Hematopoietic multipotent progenitor cell treated with erythropoietin and hydrocortisone succinate and interleukin-3 and kit ligand, for 6 days (in vitro differentiated cells): ENCODE measurements at regions not wholly inside any gene's neighbourhood (a gene's known extent, or its start where the extent isn't known, plus 50 kb on each side); places are given as distances from the start of the nearest gene placed in this dataset.
A peak's percentile ranks its signal among the peaks of the same experiment; 100 is the strongest.
"Not testable (repeated sequence)": the region's sequence is repeated elsewhere in the genome, so short reads cannot be mapped to it uniquely, and the experiment has no call there.

ENCODE experiments used
- DNase-seq: peaks from one replicate; pipeline ENCODE4 v3.0.0-alpha.2; 2015

DNA sequence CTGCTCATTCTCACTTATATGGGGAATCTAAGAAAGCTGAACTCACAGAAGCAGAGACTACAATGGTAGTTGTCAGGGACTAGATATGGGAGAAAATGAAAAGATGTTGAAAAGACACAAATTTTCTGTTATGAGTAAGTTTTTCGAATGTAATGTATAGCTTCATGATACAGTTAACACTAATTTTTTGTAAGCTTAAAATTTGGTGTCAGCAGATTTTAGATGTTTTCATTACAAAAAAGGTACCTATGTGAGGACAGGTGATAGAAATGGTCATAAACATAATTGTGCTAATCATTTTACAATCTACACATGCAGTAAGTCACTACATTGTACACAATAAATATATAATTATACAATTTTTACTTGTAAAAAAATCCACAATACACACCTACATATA lies 286.6 kb downstream of the ZNF33B start:
- no peak for DNase-seq

DNA sequence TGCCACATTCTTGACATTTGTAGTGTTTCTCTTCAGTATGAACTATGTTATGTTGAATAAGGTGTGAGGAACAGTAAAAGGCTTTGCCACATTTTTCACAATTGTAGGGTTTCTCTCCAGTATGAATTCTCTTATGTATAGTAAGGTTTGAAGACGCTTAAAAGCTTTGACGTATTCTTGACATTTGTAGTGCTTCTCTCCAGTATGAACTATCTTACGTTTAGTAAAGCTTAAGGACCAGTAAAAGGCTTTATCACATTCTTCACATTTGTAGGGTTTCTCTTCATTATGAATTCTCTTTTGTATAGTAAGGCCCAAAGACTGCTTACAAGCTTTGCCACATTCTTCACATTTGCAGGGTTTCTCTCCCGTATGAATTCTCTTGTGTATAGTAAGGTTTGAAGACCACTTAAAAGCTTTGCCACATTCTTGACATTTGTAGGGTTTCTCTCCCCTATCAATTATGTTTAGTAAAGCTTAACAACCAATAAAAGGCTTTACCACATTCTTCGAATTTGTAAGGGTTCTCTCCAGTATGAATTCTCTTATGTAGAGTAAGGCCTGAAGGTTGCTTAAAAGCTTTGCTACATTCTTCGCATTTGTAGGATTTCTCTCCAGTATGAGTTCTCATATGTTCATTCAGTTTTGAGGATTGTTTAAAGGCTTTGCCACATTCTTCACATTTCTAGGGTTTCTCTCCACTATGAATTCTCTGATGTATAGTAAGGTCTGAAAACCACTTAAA lies 301.6 kb downstream of the ZNF33B start:
- DNase-seq: not testable (repeated sequence)

DNA sequence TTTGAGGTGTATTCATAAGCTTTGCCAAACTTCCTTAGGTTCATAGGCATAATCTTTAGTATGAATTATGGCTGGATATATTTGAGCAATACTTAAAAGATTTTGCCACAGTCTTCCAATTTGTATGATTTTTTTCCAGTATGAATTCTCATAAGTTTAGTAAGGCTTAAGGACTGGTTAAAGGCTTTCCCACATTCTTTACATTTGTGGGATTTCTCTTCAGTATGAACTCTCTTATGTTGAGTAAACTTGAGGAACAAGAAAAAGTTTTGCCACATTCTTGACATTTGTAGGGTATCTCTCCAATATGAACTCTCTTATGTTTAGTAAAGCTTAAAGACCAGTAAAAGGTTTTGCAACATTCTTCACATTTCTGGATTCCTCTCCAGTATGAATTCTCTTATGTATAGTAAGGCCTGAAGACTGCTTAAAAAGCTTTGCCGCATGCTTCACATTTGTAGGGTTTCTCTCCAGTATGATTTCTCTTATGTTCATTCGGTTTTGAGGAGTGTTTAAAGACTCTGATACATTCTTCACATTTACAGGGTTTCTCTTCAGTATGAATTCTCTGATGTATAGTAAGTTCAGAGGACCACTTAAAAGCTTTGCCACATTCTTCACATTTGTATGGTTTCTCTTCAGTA lies 302.6 kb downstream of the ZNF33B start:
- not testable (repeated sequence) for DNase-seq

DNA sequence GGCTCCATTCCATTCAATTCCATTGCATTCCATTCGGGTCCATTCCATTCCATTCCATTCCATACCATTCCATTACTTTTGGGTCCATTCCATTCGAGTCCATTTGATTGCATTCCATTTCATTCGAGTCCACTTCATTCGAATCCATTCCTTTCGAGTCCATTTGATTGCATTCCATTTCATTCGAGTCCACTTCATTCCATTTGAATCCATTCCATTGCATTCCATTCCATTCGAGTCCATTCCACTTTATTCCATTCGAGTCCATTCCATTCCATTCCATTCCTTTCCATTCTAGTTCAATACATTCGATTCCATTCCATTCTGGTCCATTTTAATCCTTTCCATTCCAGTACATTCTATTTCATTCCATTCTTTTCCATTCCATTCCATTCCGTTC lies 334.0 kb downstream of the ZNF33B start:
- DNase-seq: no peak

DNA sequence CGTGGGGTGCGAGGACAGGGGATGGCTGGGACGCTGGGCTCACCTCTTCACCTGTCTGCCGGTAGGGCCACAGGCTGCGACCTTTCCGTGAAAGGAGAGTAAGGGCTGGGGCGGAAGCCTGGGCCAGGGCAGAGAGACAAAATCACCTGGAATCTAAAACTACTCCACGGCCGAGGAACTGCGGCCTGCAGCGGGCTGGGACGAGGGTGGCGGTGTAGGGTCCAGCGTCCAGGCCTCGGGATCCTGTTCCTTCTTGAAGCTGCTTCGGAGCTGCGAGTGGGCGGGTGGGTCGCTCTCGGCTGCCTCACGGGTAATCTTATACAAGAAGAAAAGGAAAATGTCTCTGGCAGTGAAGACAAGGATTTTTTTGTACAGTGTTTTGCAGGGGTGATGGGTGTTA lies 356.5 kb downstream of the ZNF33B start:
- not testable (repeated sequence) for DNase-seq

DNA sequence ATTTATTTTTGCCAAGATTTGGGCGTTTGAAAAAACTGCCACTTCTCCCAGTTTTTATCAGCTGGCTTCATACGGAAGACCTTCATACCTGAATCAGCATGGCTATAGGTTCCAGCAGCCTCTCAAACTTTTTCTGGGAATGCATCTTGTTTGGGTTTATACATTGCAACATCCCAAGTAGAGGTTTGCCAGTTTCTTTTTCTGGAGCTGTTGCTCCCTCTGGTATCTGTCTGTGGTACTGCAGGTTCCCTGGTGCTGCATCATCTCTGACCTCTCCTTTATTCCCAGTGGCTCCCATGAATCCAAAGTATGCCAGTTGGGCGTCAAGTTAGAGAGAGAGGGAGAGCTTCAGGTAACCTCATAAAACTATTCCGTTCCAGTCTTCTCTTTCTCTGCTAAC lies 368.6 kb downstream of the ZNF33B start:
- not testable (repeated sequence) for DNase-seq

DNA sequence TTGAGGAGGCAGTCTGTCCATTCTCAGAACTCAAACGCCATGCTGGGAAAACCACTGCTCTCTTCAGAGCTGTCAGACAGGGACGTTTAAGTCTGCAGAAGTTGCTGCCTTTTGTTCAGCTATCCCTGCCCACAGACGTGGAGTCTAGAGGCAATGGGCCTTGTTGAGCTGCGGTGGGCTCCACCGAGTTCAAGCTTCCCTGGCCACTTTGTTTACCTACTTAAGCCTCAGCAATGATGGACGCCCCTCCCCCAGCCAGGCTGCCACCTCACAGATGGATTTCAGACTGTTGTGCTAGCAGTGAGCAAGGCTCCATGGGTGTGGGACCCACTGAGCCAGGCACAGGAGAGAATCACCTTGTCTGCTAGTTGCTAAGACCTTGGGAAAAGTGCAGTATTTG lies 375.1 kb downstream of the ZNF33B start:
- not testable (repeated sequence) for DNase-seq

DNA sequence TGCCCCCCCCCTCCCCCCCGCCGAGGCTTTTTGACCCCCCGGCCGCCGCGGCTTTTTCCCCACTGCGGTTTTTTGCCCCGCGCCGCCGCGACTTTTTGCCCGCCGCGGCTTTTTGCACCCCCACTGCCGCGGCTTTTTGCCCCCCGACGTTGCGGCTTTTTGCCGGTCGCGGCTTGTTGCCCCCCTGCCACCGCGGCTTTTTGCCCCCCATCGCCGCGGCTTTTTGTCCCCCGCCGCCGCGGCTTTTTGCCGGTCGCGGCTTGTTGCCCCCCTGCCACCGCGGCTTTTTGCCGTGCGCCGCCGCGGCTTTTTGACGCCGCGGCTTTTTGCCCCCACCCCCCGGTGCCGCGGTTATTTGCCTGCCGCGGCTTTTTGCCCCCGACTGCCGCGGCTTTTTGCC lies 395.4 kb downstream of the ZNF33B start:
- not testable (repeated sequence) for DNase-seq

DNA sequence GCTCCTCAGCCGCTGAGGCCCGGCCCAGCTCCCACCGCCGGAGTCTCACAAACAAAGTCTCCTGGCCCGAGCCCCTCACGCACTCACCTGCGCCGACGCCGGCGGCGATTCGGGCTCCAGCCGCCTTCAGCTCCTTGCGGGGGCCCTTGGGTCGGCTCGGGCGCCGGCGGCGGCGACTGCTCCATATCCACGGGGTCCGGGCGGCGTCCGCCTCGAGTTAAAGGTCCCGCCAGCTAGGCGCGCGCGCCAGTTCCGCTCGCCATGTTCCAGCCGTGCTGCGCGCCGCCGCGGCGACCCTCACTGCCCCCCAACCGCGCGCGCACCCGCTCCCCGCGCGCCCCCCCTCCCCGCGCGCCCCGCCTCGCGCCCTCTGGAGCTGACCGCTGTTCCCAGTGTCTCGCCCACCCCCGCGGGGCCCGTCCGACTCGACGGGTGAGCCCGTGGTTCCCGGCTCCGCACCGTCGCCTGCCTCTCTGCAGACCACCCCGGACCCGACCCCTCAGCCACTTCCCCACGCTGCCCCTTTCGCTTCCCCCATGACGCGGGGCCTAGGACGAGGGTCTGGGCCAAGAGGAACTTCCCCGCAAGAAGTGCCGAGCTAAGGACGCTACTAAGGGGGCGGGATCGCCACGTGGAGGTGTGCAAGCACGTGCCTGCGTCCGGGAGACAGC lies 396.1 kb downstream of the ZNF33B start:
- DNase-seq: peak; percentile 0

DNA sequence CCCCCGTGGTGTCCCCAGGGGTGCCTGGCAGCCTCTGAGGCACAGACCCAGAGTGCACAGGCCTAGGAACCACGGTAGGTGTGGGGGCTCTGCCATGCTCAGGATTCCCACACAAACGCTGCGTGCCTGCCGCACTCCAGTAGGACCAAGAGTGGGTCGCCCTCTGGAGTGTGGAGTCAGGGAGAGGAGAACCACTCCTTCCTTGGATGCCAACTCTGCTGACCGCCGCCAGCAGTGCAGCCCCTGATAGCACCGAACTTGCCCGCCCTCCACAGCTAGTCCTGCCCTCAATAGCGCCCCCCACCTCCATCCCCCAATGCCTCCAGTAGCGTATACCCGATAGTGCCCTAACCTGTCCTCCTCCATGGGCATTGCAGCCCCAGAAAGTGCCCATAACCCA lies 402.0 kb downstream of the ZNF33B start:
- DNase-seq: not testable (repeated sequence)

DNA sequence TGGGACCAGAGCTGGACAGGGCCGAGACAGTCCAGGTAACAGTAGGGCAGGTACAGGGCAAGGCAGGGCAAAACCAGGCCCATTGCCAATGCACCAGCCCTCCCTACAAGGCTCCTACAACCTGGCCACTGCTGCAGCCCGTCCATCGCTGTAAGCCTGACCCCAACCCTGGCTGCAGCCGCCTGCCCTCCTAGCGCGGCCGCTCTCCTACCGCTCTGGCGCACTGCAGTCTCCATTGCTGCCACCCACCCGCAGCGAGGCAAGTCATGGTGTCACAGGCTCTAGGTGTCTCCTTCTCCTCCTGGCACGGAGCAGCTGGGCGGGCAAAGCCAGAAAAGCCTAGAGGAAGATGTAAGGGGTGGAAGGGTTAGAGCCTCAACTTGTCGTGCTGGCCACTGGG lies 402.6 kb downstream of the ZNF33B start:
- DNase-seq: not testable (repeated sequence)

DNA sequence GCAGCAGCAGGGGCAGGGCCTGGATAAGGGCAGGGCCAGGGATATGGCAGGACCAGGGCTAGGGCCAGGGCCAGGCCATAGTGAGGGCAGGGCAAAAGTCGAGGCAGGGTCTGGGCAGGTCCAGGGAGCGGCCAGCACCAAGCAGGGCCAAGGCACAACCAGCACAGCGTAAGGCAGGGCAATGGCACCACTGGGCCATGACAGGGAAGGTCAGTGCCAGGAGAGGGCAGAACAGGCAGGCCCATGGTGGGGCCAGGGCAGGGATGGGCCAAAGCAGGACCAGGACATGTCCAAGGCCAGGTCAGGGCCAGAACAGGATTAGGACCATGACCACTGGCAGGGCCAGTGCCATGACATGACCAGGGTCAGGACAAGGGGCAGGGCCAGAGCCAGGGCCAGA lies 403.1 kb downstream of the ZNF33B start:
- DNase-seq: not testable (repeated sequence)

DNA sequence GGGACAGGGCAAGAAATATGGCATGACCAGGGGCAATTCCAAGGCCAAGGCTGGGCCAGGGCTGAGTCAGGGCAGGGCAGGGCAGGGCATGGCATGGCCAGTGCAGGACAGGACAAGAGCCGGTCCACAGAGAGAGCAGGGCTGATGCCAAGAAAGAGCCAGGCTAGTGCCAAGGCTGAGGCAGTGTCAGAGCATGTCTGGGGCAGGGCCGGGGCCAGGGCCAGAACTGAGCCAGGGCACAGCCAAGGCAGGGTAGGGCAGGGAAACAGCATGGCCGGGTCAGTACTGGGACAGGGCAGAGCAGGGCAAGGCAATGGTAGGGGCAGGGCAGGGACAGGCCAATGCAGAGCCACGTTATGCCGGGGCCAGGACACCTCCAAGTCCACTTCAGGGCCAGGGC lies 403.9 kb downstream of the ZNF33B start:
- DNase-seq: not testable (repeated sequence)

DNA sequence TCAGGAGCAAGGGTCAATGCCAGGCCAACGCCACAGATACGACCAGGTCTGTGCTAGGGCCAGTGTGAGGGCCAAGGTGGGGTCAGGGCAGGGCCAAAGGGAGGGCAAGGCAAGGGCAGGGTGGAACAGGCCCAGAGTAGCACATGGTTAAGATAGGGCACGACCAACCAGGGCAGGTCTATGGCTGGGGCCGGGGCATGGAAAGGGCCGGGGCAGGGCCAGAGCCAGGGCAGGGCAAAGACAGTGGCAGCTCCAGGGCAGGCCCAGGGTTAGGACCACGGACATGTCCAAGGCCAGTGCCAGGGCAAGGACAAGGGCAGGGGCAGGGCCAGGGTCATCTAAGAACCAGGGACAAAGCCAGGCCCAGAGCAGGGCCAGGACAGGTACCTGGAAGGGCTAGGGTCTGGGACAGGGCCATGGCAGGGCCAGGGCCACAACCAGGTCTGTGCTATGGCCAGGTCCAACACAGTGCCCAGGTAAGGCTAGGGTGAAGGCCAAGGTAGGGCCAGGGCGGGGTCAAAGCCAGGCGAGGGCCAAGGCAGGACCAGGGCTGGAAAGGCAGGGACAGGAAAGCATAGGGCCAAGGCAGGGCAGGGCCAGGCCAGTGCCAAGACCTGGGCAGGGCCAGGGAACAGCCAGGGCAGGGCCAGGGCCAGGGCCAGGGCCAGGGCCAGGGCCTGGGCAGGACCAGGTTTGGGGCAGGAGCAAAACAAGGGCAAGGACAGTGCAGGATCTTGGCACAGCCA lies 404.7 kb downstream of the ZNF33B start:
- not testable (repeated sequence) for DNase-seq

DNA sequence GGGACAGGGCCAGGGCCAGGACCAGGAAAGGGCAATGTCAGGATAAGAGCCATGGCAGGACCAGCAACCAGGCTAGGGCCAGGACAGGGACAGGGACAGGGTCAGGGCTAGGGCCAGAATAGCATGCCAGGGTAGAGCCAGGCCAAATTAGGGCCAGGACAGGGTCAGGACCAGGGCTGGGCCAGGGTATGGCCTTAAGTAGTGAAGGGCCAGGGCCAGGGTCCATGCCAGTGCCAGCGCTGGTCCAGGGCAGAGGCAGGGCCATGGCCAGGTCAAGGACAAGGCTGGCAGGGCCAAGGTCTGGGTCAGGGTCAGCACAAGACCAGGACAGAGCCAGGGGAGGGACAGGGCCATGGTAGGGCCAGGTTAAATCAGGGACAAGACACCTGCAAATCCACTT lies 405.4 kb downstream of the ZNF33B start:
- not testable (repeated sequence) for DNase-seq

DNA sequence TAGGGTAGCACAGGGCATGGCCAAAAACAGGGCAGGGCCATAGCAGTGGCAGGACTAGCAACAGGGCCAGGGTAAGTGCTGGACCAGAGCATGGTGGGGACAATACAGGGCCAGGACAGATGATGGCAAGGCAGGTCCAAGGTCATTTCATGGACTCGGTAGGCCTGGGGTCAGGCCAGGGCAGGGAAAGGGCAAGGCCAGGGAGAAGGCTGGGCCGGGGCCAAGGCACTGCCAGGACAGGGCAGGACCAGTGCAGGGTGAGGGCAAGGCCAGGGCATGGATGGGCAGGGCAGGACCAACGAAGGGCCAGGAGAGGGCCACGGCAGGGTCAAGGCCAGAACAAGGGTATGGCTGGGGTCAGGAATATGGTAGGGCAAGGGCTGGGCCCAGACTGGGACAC lies 407.6 kb downstream of the ZNF33B start:
- DNase-seq: not testable (repeated sequence)

DNA sequence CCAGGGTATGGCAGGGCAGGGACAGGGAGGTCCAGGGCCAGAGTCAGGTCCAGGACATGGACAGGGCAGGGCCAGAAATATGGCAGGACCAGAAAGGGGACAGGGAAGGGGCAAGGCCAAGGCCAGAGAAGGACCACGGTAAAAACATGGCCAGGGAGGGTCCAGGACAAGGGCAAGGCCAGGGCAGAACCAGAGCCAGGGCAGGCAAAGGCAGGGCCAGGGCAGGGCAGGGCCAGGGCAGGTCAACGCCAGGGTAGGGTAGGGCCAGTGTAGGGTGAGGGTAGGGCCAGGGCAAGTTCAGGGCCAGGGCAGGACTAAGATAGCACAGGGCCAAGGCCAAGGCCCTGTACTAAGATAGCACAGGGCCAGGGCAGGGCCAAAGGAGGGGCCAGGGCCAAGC lies 408.3 kb downstream of the ZNF33B start:
- DNase-seq: not testable (repeated sequence)

DNA sequence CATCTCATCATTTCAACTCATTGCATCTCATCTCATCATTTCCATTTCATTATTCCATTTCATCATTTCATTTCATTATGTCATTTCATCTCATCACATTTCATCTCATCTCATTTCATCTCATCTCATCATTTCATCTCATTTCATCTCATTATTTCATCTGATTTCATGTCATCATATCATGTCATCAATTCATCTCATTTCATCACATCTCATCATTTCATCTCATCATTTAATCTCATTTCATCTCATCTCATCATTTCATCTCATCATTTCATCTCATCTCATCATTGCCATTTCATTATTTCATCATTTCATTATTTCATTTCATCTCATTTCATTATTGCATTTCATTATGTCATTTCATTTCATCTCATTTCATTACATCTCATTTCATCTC lies 410.5 kb downstream of the ZNF33B start:
- not testable (repeated sequence) for DNase-seq

DNA sequence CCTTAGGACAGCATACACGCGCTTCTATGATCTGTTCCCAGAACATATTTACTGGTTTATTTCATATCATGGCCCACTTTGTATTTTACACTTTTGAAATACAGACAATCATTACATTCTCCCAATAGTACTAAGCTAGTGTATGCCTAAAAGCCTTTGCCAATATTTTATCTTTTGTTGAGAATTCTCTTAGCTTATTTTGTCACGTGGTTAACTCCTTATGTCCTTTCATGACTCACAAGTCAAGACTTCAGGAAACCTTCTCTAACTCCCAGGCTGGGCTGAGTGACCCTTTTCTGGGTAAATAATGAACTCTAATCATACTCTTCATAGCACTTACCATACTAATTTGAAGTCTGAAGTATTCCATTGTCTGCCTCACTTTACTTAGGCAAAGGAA lies 444.8 kb downstream of the ZNF33B start:
- not testable (repeated sequence) for DNase-seq

DNA sequence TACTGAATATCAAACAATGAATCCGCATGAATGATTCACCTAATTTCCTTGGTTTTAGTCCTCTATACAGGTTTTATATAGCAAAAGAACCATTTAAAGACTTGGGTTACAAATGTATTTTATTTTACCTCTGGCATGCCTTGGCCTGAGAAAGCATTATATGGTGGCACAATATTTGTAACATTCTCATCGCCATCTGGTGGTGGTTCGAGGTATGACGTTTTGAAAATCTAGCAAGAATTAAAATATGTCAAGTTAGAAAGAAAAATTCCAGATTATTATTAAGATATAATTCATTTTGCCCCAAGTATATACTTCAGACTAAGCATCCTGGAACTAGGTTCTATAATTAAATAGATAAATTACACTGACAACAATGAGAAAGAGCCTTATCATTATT lies 445.9 kb downstream of the ZNF33B start:
- DNase-seq: peak; percentile 6

DNA sequence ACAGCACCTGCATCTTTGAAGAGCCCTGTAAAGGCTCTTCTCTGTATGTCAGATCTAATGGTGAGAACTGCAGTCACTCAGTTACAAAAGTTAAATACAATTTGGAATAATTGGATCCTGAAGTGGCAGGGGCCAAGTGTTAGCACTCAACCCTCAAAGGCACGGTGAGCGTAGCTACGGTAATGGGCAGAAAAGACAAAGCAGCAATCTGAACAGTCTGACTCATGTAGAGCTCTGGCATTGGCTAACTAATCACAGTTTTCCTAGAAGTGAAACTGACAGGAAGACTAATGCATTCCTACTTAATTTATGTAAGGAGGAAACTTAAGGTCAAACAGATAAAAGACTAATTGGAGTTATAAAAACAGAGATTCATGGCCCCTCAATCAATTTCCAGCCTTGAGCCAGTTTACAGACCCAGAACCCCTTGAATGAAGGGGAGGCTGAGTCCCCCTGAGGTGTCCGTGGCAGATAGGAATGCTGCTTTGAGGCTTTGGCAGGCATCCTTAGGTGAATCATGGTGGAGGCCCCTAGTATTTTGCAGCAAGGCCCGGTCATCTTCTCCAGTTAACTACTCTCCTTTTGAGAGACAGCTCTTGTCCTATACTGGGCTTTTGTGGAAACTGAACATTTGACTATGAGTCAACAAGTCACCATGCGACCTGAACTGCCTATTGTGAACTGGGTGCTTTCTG lies 450.7 kb downstream of the ZNF33B start:
- DNase-seq: not testable (repeated sequence)
